ENCODE measurements at regions not wholly inside any gene's neighbourhood (a gene's known extent, or its start where the extent isn't known, plus 50 kb on each side); places are given as distances from the start of the nearest gene placed in this dataset.

DNA sequence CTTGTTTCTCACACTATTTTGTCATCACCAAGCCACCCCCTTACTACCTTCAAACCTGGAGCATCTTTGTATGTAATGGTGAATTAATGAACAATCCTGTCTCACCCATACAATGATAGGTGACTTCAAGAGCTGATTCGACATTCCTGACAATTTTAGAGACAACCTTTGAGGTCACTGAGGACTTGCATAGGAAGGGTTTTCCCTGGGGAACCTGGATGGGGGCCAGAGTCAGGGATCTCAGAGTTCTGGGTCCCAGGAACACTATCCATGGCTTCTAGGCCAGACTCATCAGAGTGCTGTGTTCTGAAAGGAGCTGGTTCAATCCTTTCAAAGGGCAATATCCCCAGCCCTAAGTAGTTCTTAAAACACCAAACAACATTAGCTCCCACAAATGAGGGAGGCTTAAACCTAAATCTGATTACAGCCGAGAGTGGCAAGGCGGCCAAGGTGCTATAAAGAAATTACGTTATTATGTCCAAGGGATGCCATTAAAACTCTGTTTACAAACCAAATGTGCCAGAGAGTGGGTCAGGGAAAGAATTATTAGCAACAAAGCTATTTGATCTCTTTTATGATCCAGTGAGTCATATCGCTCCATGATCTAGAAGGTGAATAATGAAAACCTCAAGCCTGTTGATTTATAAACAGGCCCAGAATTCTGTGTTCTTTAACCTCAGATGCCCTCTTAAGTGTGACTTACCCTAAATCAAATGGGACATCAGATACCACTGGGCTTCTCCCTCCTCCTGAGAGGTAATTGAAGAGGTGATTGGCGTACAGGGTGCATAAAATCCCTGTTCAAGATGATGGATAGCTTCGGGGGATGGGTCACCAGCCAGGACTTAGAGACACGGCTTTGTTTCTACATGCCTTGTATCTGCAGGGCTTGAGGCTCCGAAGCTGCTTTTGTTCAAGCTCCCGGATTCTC lies 230.2 kb upstream of the TBX3 start:
- TF ChIP-seq, protein P1, sequence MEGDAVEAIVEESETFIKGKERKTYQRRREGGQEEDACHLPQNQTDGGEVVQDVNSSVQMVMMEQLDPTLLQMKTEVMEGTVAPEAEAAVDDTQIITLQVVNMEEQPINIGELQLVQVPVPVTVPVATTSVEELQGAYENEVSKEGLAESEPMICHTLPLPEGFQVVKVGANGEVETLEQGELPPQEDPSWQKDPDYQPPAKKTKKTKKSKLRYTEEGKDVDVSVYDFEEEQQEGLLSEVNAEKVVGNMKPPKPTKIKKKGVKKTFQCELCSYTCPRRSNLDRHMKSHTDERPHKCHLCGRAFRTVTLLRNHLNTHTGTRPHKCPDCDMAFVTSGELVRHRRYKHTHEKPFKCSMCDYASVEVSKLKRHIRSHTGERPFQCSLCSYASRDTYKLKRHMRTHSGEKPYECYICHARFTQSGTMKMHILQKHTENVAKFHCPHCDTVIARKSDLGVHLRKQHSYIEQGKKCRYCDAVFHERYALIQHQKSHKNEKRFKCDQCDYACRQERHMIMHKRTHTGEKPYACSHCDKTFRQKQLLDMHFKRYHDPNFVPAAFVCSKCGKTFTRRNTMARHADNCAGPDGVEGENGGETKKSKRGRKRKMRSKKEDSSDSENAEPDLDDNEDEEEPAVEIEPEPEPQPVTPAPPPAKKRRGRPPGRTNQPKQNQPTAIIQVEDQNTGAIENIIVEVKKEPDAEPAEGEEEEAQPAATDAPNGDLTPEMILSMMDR (IDR thresholded peaks at IDR 0.05): no peak
- no peak for DNase-seq (ENCODE audit: low spot score)
- no peak for ATAC-seq (ENCODE audit: low FRiP score)

DNA sequence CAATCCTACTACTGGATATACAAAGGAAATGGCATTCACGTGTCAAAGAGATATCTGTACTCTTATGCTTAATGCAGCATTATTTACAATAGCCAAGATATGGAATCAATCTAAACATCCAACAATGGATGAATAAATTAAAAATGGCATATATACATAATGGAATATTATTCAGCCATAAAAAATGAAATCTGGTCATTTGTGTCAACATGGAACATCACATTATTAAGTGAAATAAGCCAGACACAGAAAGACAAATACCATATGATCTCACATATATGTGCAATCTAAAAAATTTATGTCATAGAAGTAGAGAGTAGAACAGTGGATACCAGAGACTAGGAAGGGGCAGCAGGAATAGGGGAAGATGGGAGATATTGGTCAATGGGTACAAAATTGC lies 228.8 kb upstream of the TBX3 start:
- DNase-seq (ENCODE audit: low spot score): no peak
- no peak for ATAC-seq (ENCODE audit: low FRiP score)
- TF ChIP-seq, protein P1 (IDR thresholded peaks at IDR 0.05): no peak

DNA sequence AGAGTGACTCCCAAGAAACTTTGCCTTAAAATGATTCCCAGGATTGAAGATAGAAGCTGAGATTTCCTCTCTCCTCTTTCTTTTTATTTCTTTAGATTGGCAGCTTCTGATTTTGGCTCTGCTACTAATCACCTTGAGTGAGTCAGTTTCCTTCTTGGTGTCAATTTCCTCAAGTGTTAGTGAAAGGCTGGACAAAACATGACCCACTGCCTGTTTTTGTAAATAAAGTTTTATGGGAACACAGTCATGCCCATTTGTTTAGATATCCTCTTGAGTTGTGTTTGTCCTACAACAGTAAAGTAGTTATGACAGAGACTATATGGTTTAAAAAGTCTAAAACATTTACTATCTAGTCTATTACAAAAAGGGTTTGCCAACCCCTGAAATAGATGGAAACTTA lies 227.2 kb upstream of the TBX3 start:
- no peak for DNase-seq (ENCODE audit: low spot score)
- TF ChIP-seq, protein P1 (IDR thresholded peaks at IDR 0.05): no peak
- no peak for ATAC-seq (ENCODE audit: low FRiP score)

DNA sequence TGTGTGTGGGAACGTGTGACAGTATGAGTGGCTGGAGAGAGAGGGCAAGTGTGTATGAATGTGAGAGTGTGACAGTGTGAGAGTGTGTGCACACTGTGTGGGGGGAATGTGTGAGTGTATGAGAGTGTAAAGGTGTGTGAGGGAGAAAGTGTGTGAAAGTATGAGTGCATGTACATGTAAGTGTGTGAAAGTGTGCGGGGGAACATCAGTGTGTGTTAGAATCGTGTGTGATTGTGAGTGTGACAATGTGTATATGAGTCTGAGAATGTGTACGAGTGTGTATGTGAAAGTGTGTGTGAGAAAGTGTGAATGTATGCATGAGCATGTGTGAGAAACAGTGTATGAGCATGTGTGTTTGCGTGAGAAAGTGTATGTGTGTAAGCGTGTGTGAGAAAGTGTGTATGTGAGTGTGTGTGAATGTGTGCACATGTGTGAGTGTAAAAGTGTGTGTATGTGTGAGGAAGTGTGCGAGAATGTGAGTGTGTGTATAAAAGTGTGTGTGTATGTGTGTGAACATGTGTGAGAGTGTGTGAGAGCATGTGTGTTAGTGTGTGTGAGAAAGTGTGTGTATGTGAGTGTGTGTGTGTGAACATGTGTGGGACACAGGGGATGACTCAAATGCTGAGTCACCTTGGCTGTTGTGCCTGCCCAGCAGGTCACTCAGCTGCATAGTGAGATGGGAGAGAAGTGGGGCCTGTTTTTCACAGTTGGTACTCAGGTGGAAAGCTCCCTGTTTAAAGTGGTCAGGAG lies 220.5 kb upstream of the TBX3 start:
- TF ChIP-seq, protein P1 (IDR thresholded peaks at IDR 0.05): no peak
- no peak for DNase-seq (ENCODE audit: low spot score)
- no peak for ATAC-seq (ENCODE audit: low FRiP score)

DNA sequence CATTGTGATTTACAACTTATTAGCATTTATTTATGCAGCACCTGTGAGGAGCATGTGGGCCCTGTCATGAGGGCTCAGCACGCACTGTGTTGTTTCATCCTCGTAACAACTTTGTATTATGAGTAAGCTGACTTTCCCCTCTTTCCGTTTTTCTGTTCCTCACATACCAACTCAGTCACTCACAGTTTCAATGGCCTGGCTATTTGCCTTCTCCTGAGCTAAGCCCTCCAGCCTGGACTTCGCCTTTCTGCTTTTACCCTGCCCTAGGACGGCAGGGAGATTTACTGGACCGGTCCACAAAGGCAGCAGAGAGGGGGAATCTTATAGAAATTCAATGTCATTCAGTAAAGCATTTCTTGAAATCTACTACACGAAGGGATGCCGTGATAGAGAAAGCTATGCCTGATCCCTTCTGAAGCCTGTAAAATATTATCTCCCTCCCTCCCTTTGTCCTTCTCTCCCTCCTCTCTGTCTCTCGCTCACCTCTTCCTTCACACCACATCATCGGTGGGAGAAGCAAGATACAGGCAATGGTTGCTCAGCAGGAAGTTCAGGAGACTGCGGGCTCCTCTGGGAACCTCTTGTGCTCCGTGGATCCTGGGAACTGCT lies 219.2 kb upstream of the TBX3 start:
- TF ChIP-seq, protein P1 (IDR thresholded peaks at IDR 0.05): no peak
- DNase-seq (ENCODE audit: low spot score) (no peak), ATAC-seq (ENCODE audit: low FRiP score) (no peak)

DNA sequence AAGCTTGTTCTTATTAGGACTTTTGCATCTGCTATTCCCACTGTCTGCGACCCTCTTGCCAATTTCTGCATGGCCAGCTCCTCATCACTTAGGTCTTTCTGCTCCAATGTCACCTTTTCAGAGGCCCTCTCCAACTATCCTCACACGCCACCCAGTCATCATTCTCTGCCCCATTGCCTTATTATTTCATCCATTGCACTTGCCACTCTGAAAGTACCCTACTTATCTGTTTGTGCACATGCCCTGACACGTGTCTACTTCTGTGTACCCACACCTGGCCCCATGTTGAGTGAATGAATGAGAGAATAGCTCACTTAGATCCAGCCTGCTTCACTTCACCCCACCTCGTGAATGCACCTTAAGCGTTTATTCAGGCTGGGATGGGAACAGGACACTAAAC lies 218.7 kb upstream of the TBX3 start:
- TF ChIP-seq, protein P1 (IDR thresholded peaks at IDR 0.05): no peak
- no peak for DNase-seq (ENCODE audit: low spot score)
- ATAC-seq (ENCODE audit: low FRiP score): no peak

Data from omental fat pad (tissue), 3 donors.